H1 (cell line): ENCODE measurements at regions not wholly inside any gene's neighbourhood (a gene's known extent, or its start where the extent isn't known, plus 50 kb on each side); places are given as distances from the start of the nearest gene placed in this dataset.

Experiments
- CTCF ChIA-PET: fragments of 300-600 bp; sonication (Branson Sonifier 250); formaldehyde crosslinking; loops from one replicate; lab custom pipeline; 2021; ENCODE audit not compliant: partially characterized antibody; lab: Charles Lee
- POLR2A ChIA-PET: fragments of 300-600 bp; sonication (Branson Sonifier 250); formaldehyde crosslinking; loops from one replicate; lab custom pipeline; 2021; ENCODE audit warnings: inconsistent platforms; ENCODE audit not compliant: partially characterized antibody; lab: Charles Lee
- DNase-seq, 2 experiments: peaks; one replicate each; pipeline versions ENCODE4 v3.0.0 to v3.0.0-alpha.2; 2010 to 2022; ENCODE audit warnings: low spot score in 2 of 2, low read depth in 1 of 2, mixed read lengths in 1 of 2
- FAIRE-seq: peaks from 2 replicates; lab custom pipeline; 2011; peaks lifted over from hg19 to GRCh38; lab: Jason Lieb, UNC
- H2AFZ ChIP-seq: 2 replicates; pipeline ENCODE4 v1.8.1; 2012; ENCODE audit warnings: low read length, inconsistent platforms
- H2AK5ac ChIP-seq: 2 replicates; pipeline ENCODE4 v1.6.1; 2013; ENCODE audit warnings: low read depth, low read length
- H2BK120ac ChIP-seq: replicated peaks from 2 replicates; pipeline ENCODE3; 2013; ENCODE audit warnings: low read depth, low read length, inconsistent platforms
- H2BK12ac ChIP-seq: 2 replicates; pipeline ENCODE4 v1.6.1; 2013; ENCODE audit warnings: low read depth, low read length
- H2BK15ac ChIP-seq: 2 replicates; pipeline ENCODE4 v1.6.1; 2013; ENCODE audit warnings: low read length
- H2BK20ac ChIP-seq: 2 replicates; pipeline ENCODE4 v1.6.1; 2013; ENCODE audit warnings: low read length
- H2BK5ac ChIP-seq: 2 replicates; pipeline ENCODE4 v1.6.1; 2013; ENCODE audit warnings: low read depth, low read length
- H3K14ac ChIP-seq: 2 replicates; pipeline ENCODE4 v1.6.1; 2013; ENCODE audit warnings: inconsistent platforms; ENCODE audit not compliant: insufficient read length
- H3K18ac ChIP-seq: 2 replicates; pipeline ENCODE4 v1.6.1; 2013; ENCODE audit warnings: low read length; ENCODE audit errors: extremely low read depth
- H3K23ac ChIP-seq: 2 replicates; pipeline ENCODE4 v1.6.1; 2013; ENCODE audit warnings: inconsistent platforms; ENCODE audit not compliant: insufficient read length
- H3K23me2 ChIP-seq: 2 replicates; pipeline ENCODE4 v1.6.1; 2013; ENCODE audit warnings: low read depth, low read length
- H3K27ac ChIP-seq: 2 replicates; pipeline ENCODE4 v1.6.1; 2011; ENCODE audit warnings: low read depth, low read length, inconsistent platforms
- H3K27me3 ChIP-seq, 4 experiments: replicated peaks in 1 of 4; 1 replicate in 1 of 4; 2 replicates in 3 of 4; pipeline versions ENCODE4 v1.6.1 to v1.8.1; 2011 to 2013; ENCODE audit warnings: low read length in 3 of 4, mild to moderate bottlenecking in 3 of 4, inconsistent platforms in 2 of 4, mixed read lengths in 2 of 4, moderate library complexity in 1 of 4; ENCODE audit not compliant: control insufficient read depth in 3 of 4, insufficient read depth in 3 of 4; ENCODE audit errors: extremely low read depth in 1 of 4
- H3K36me3 ChIP-seq, 4 experiments: 2 replicates each; pipeline versions ENCODE4 v1.6.1 to v1.8.1; 2011 to 2013; ENCODE audit warnings: mild to moderate bottlenecking in 4 of 4, low read length in 3 of 4, moderate library complexity in 2 of 4, control low read depth in 1 of 4, inconsistent platforms in 1 of 4; ENCODE audit not compliant: insufficient read depth in 4 of 4, control insufficient read depth in 2 of 4
- H3K4ac ChIP-seq: replicated peaks from 2 replicates; pipeline ENCODE3; 2013; ENCODE audit warnings: low read length, low read depth, mixed read lengths, inconsistent platforms; ENCODE audit not compliant: insufficient read length
- H3K4me1 ChIP-seq, 4 experiments: replicated peaks in 1 of 4; 1 replicate in 1 of 4; 2 replicates in 3 of 4; pipeline versions ENCODE4 v1.6.1 to v1.8.1; 2011 to 2013; ENCODE audit warnings: low read length in 3 of 4, inconsistent platforms in 2 of 4, mixed read lengths in 1 of 4; ENCODE audit not compliant: insufficient read depth in 4 of 4, control insufficient read depth in 3 of 4
- H3K4me2 ChIP-seq, 2 experiments: 2 replicates each; pipeline versions ENCODE4 v1.6.1 to v1.8.1; 2011 to 2013; ENCODE audit warnings: low read depth in 2 of 2, low read length in 2 of 2, control low read depth in 1 of 2, inconsistent platforms in 1 of 2, mild to moderate bottlenecking in 1 of 2; ENCODE audit not compliant: insufficient read depth in 1 of 2
- H3K4me3 ChIP-seq, 4 experiments: fragments of 200-600, 300-600 bp in 1 of 4; sonication (generic), shearing (Covaris generic), sonication (Bioruptor Twin) in 1 of 4; 2 replicates each; pipeline versions ENCODE4 v1.5.1 to v1.8.1; 2011 to 2016; ENCODE audit warnings: low read length in 4 of 4, low read depth in 3 of 4, control low read depth in 2 of 4, inconsistent platforms in 2 of 4, mild to moderate bottlenecking in 2 of 4, mixed read lengths in 1 of 4, moderate library complexity in 1 of 4; ENCODE audit not compliant: insufficient read depth in 2 of 4; ENCODE audit errors: extremely low read depth in 1 of 4
- H3K56ac ChIP-seq: replicated peaks from 2 replicates; pipeline ENCODE3; 2013; ENCODE audit warnings: low read depth, mild to moderate bottlenecking, mixed read lengths, low read length, inconsistent platforms; ENCODE audit not compliant: insufficient read length
- H3K79me1 ChIP-seq: 2 replicates; pipeline ENCODE4 v1.6.1; 2013; ENCODE audit warnings: low read depth, low read length, control low read depth
- H3K79me2 ChIP-seq, 2 experiments: 2 replicates each; pipeline versions ENCODE4 v1.6.1 to v1.8.1; 2012 to 2013; ENCODE audit warnings: low read length in 2 of 2, mild to moderate bottlenecking in 2 of 2, inconsistent platforms in 1 of 2; ENCODE audit not compliant: insufficient read depth in 2 of 2, control insufficient read depth in 1 of 2
- H3K9ac ChIP-seq, 4 experiments: replicated peaks in 1 of 4; 1 replicate in 1 of 4; 2 replicates in 3 of 4; pipeline versions ENCODE4 v1.6.1 to v1.8.1; 2011 to 2013; ENCODE audit warnings: low read depth in 3 of 4, low read length in 3 of 4, control low read depth in 2 of 4, mild to moderate bottlenecking in 2 of 4, moderate library complexity in 2 of 4, inconsistent platforms in 1 of 4; ENCODE audit errors: extremely low read depth in 1 of 4
- H3K9me3 ChIP-seq, 2 experiments: 2 replicates each; pipeline versions ENCODE4 v1.6.1 to v1.8.1; 2012 to 2013; ENCODE audit warnings: mild to moderate bottlenecking in 2 of 2, moderate library complexity in 2 of 2, control low read depth in 1 of 2, inconsistent platforms in 1 of 2, low read depth in 1 of 2, low read length in 1 of 2, mixed read lengths in 1 of 2; ENCODE audit not compliant: insufficient read depth in 2 of 2
- H4K20me1 ChIP-seq, 2 experiments: replicated peaks in 1 of 2; 2 replicates each; pipeline versions ENCODE3 to v1.8.1; 2011 to 2013; ENCODE audit warnings: inconsistent platforms in 2 of 2, low read length in 2 of 2, mild to moderate bottlenecking in 1 of 2; ENCODE audit not compliant: insufficient read depth in 2 of 2, control insufficient read depth in 1 of 2
- H4K5ac ChIP-seq: 2 replicates; pipeline ENCODE4 v1.6.1; 2013; ENCODE audit warnings: low read length, low read depth, mixed read lengths, inconsistent platforms; ENCODE audit not compliant: insufficient read length
- H4K8ac ChIP-seq: 2 replicates; pipeline ENCODE4 v1.8.0; 2013; ENCODE audit warnings: mild to moderate bottlenecking, moderate library complexity, low read length, inconsistent platforms; ENCODE audit not compliant: insufficient read depth; ENCODE audit errors: extremely low read depth
- H4K91ac ChIP-seq: replicated peaks from 2 replicates; pipeline ENCODE3; 2013; ENCODE audit warnings: low read length, mixed read lengths, inconsistent platforms; ENCODE audit not compliant: insufficient read length
- ASH2L ChIP-seq: fragments of 200-600, 300-600 bp; sonication (generic); IDR thresholded peaks from one replicate; pipeline ENCODE4 v1.7.1; 2017; ENCODE audit warnings: low read length
- BCL11A ChIP-seq, 2 experiments: IDR thresholded peaks; one replicate each; pipeline ENCODE4 v1.6.1; 2011; ENCODE audit warnings: low read depth in 2 of 2, low read length in 2 of 2, mild to moderate bottlenecking in 2 of 2
- CBX5 ChIP-seq: fragments of 300-800, 300-1000 bp; sonication (generic); IDR thresholded peaks from 2 replicates; pipeline ENCODE4 v1.7.1; 2016; ENCODE audit warnings: antibody characterized with exemption, low read length, low read depth
- CHD2 ChIP-seq: IDR thresholded peaks from 2 replicates; pipeline ENCODE4 v1.6.1; 2012; ENCODE audit warnings: low read length, improper control_type of control experiment
- CREB1 ChIP-seq: IDR thresholded peaks from 2 replicates; pipeline ENCODE4 v1.6.1; 2012; ENCODE audit warnings: inconsistent platforms
- KDM1A ChIP-seq: fragments of 200-600, 300-600 bp; sonication (generic); IDR thresholded peaks from 2 replicates; pipeline ENCODE4 v1.7.1; 2016; ENCODE audit warnings: mild to moderate bottlenecking, low read length, borderline replicate concordance
- POU5F1 ChIP-seq: IDR thresholded peaks from 2 replicates; pipeline ENCODE4 v1.6.1; 2011; ENCODE audit warnings: low read depth, mild to moderate bottlenecking, low read length, moderate library complexity
- RAD21 ChIP-seq, 2 experiments: IDR thresholded peaks in 1 of 2; conservative IDR thresholded peaks in 1 of 2; 2 replicates each; pipeline ENCODE4 v1.6.1; 2011; ENCODE audit warnings: low read depth in 2 of 2, low read length in 2 of 2, improper control_type of control experiment in 1 of 2, inconsistent platforms in 1 of 2, mild to moderate bottlenecking in 1 of 2, moderate library complexity in 1 of 2
- SIN3A ChIP-seq, 2 experiments: IDR thresholded peaks in 1 of 2; conservative IDR thresholded peaks in 1 of 2; 2 replicates each; pipeline ENCODE4 v1.6.1; 2011 to 2012; ENCODE audit warnings: low read length in 2 of 2, improper control_type of control experiment in 1 of 2, low read depth in 1 of 2, mild to moderate bottlenecking in 1 of 2
- SUZ12 ChIP-seq: fragments of 200-600 bp; sonication (generic); IDR thresholded peaks from 2 replicates; pipeline ENCODE4 v1.6.1; 2012; ENCODE audit warnings: mild to moderate bottlenecking, inconsistent platforms, low read length, moderate library complexity, mixed read lengths
- USF2 ChIP-seq: IDR thresholded peaks from 2 replicates; pipeline ENCODE4 v1.6.1; 2011; ENCODE audit warnings: low read length, improper control_type of control experiment
- YY1 ChIP-seq: IDR thresholded peaks from 2 replicates; pipeline ENCODE4 v1.6.1; 2011; ENCODE audit warnings: low read depth, mild to moderate bottlenecking, low read length
- WGBS, 2 experiments: shearing (Covaris generic) in 1 of 2; methylation state at CpG; one replicate each; pipeline versions ENCODE4 v1.1.6 to v1.1.7; 2013 to 2015; ENCODE audit warnings: low lambda C conversion rate in 2 of 2, mixed read lengths in 2 of 2, inconsistent platforms in 1 of 2, low coverage in 1 of 2, missing lambda C conversion rate in 1 of 2; ENCODE audit not compliant: insufficient replicate concordance in 2 of 2, insufficient coverage in 1 of 2, insufficient read length in 1 of 2; ENCODE audit errors: extremely low coverage in 1 of 2, missing lambda C conversion rate in 1 of 2; 5-methylcytosine and 5-hydroxymethylcytosine counted together
- TF ChIP-seq, protein P1 (sequence below): IDR thresholded peaks from 2 replicates; pipeline ENCODE4 v1.6.1; 2012; ENCODE audit warnings: low read length, inconsistent platforms

- Histone ChIP-seq H2BK5ac (no peak overlapping the region), H3K9ac (no peak overlapping the region), H4K5ac (no peak overlapping the region), H3K27me3 (no peaks in the 10 kb centered on the region), H2BK15ac (no peak overlapping the region), H3K4ac (no peak overlapping the region), H3K36me3 (no peaks in the 10 kb centered on the region), H3K79me1 (no peaks in the 10 kb centered on the region), H3K23ac (no peak overlapping the region), H3K18ac (no peak overlapping the region), H4K20me1 (no peaks in the 10 kb centered on the region), H3K27ac (no peak overlapping the region), H3K9me3 (no peaks in the 10 kb centered on the region), H4K91ac (no peak overlapping the region), H3K14ac (no peak overlapping the region), H3K79me2 (no peaks in the 10 kb centered on the region), H2AFZ (no peak overlapping the region), H3K56ac (no peak overlapping the region), H3K23me2 (no peaks in the 10 kb centered on the region), H2BK120ac (no peak overlapping the region), H3K4me2 (no peak overlapping the region), H2BK12ac (no peak overlapping the region), H2AK5ac (no peak overlapping the region), H2BK20ac (no peak overlapping the region), H3K4me1 (no peaks in the 10 kb centered on the region), H4K8ac (no peak overlapping the region), H3K4me3 (no peak overlapping the region)
- no peak for DNase-seq
- ChIA-PET CTCF (no interaction called here), POLR2A (no interaction called here)
- FAIRE-seq: no peak
- WGBS, 2 experiments: 89% methylated on average over 2 of the region's 2 CpGs; no CpG with 5 or more reads in 1 of the 2 experiments
- TF ChIP-seq YY1 (no peak), KDM1A (no peak), SIN3A (conservative IDR thresholded peaks at IDR 0.05 in 1 of 2, IDR thresholded peaks at IDR 0.05 in 1 of 2; ENCODE audit: low read depth in 1 of 2, low read length in 2 of 2) (no peak), CREB1 (no peak), BCL11A (IDR thresholded peaks at IDR 0.05; ENCODE audit: low read depth in 2 of 2, low read length in 2 of 2) (no peak), POU5F1 (no peak), ASH2L (no peak), RAD21 (IDR thresholded peaks at IDR 0.05 in 1 of 2, conservative IDR thresholded peaks at IDR 0.05 in 1 of 2; ENCODE audit: low read depth in 2 of 2, low read length in 2 of 2) (no peak), SUZ12 (no peak), CHD2 (no peak), CBX5 (no peak), USF2 (no peak)
- TF ChIP-seq, protein P1, sequence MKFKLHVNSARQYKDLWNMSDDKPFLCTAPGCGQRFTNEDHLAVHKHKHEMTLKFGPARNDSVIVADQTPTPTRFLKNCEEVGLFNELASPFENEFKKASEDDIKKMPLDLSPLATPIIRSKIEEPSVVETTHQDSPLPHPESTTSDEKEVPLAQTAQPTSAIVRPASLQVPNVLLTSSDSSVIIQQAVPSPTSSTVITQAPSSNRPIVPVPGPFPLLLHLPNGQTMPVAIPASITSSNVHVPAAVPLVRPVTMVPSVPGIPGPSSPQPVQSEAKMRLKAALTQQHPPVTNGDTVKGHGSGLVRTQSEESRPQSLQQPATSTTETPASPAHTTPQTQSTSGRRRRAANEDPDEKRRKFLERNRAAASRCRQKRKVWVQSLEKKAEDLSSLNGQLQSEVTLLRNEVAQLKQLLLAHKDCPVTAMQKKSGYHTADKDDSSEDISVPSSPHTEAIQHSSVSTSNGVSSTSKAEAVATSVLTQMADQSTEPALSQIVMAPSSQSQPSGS: no peak
Measured at GRCh38 chr6:63449714-63450113, 122.6 kb upstream of the LOC128125822 start.
